ENCODE measurements at regions not wholly inside any gene's neighbourhood (a gene's known extent, or its start where the extent isn't known, plus 50 kb on each side); places are given as distances from the start of the nearest gene placed in this dataset.

- TF ChIP-seq, protein P1, sequence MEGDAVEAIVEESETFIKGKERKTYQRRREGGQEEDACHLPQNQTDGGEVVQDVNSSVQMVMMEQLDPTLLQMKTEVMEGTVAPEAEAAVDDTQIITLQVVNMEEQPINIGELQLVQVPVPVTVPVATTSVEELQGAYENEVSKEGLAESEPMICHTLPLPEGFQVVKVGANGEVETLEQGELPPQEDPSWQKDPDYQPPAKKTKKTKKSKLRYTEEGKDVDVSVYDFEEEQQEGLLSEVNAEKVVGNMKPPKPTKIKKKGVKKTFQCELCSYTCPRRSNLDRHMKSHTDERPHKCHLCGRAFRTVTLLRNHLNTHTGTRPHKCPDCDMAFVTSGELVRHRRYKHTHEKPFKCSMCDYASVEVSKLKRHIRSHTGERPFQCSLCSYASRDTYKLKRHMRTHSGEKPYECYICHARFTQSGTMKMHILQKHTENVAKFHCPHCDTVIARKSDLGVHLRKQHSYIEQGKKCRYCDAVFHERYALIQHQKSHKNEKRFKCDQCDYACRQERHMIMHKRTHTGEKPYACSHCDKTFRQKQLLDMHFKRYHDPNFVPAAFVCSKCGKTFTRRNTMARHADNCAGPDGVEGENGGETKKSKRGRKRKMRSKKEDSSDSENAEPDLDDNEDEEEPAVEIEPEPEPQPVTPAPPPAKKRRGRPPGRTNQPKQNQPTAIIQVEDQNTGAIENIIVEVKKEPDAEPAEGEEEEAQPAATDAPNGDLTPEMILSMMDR (IDR thresholded peaks at IDR 0.05; ENCODE audit: insufficient read depth, low read depth, low read length, missing control alignments), result no peak
- no peak overlapping the region for H3K4me3 ChIP-seq (ENCODE audit: low read length)
- no peak for DNase-seq (ENCODE audit: low read depth)
Measured at GRCh38 chr2:103294420-103294819, 532.6 kb downstream of the TMEM182 start.

DNA sequence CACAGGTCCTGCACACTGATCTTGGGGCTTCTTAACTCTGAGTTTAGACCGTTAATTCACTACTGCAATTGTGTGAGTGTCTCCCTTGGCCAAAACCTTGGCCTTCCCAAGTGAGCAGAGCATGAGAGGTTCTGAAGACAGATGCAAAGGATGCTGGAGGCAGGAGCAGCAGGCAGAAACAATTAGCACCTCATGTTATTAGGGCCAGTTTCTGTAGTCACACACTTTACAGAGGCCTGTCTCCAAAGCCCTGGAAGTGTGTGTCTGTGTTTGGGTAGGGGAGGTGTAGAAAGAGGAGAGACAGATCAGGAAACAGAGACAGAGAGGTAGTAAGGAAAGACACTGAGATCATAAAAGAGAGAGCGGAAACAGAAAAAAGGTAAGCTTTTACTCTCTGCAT lies 533.8 kb downstream of the TMEM182 start:
- no peak overlapping the region for H3K4me3 ChIP-seq (ENCODE audit: low read length)
- TF ChIP-seq, protein P1 (IDR thresholded peaks at IDR 0.05; ENCODE audit: insufficient read depth, low read depth, low read length, missing control alignments), result no peak
- no peak for DNase-seq (ENCODE audit: low read depth)

DNA sequence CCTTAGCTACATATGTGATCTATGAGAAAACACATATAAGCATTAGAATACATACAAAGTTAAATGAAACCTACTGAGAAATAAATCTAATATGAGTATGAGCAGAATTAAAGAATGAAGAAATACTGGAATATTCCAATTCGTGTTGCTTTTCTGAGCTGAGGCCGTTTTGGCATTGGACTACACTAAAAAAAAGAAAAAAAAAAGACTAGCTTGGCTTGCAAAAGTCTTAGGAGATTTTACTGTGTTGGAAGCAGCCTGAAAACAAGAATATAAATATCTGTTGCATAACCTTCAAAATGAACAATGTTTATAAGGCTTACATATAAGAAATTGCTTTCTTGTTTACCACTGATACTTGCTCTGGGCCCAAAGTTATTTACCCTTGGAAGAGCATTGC lies 562.8 kb downstream of the TMEM182 start:
- H3K4me3 ChIP-seq (ENCODE audit: low read length), result no peak overlapping the region
- DNase-seq (ENCODE audit: low read depth), result no peak
- TF ChIP-seq, protein P1 (IDR thresholded peaks at IDR 0.05; ENCODE audit: insufficient read depth, low read depth, low read length, missing control alignments), result no peak

DNA sequence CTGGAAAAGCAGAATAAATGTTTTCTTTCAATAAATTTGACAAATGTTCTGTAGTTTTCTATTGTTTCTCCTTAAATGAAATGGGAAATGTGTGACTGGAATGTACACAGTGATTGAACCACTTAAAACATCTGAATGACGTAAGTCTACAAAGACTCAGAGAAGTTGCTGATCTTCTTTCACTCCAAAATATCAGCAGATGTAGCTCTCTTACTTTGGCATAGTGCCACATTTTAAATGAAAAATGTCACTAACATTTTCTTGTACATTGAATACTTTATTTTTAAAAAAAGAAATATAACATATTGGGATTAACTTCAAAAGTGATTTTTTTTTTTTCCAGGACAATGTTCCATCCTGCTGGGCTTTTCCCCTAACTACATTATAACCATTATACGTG lies 565.6 kb downstream of the TMEM182 start:
- TF ChIP-seq, protein P1 (IDR thresholded peaks at IDR 0.05; ENCODE audit: insufficient read depth, low read depth, low read length, missing control alignments), result no peak
- no peak for DNase-seq (ENCODE audit: low read depth)
- no peak overlapping the region for H3K4me3 ChIP-seq (ENCODE audit: low read length)

- H3K4me3 ChIP-seq (ENCODE audit: low read length), result no peak overlapping the region
- TF ChIP-seq, protein P1 (IDR thresholded peaks at IDR 0.05; ENCODE audit: insufficient read depth, low read depth, low read length, missing control alignments), result no peak
- no peak for DNase-seq (ENCODE audit: low read depth)
Measured at GRCh38 chr2:103327966-103328365, 566.1 kb downstream of the TMEM182 start.

DNA sequence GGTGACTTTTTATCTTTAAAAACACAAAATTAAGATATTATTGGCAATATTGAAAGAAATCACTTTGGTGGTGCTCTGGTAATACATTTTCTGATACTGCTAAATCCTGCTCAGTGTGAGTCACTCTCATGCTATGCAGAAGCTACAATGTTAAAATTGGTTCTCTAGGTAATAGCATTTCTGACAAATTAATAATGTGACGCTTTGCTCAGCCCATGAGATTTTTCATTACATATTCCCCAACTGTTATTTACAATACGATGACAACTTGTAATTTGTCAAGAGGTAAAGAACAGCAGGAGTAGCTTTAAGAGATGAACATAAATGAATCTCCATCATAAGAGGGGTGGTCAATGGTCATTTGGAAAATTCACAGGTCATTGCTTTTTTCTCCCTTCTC lies 573.6 kb downstream of the TMEM182 start:
- DNase-seq (ENCODE audit: low read depth), result no peak
- TF ChIP-seq, protein P1 (IDR thresholded peaks at IDR 0.05; ENCODE audit: insufficient read depth, low read depth, low read length, missing control alignments), result no peak
- no peak overlapping the region for H3K4me3 ChIP-seq (ENCODE audit: low read length)

- H3K4me3 ChIP-seq (ENCODE audit: low read length), result no peak overlapping the region
- TF ChIP-seq, protein P1 (IDR thresholded peaks at IDR 0.05; ENCODE audit: insufficient read depth, low read depth, low read length, missing control alignments), result no peak
- no peak for DNase-seq (ENCODE audit: low read depth)
Measured at GRCh38 chr2:103338819-103339218, 577.0 kb downstream of the TMEM182 start.
